ENCODE measurements at regions not wholly inside any gene's neighbourhood (a gene's known extent, or its start where the extent isn't known, plus 50 kb on each side); places are given as distances from the start of the nearest gene placed in this dataset.

DNA sequence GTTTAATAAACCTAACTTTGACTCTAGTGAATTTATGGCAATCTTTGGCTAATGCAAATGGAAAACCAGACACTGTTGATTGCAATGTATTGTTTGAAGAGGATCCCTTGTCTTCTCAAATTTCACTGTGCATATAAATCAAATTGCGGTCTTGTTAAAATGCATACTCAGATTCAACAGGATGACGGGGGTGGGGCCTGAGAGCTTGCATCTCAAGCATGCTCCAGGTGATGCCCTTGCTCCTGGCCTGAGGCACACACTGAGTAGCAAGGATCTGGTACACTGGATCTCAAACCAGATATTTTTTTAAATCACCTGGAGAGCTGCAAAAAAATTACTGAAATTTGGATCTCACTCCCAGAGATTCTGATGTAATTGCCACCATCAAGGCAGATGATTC lies 463.7 kb downstream of the DNAH5 start:
- TF ChIP-seq, protein P1, sequence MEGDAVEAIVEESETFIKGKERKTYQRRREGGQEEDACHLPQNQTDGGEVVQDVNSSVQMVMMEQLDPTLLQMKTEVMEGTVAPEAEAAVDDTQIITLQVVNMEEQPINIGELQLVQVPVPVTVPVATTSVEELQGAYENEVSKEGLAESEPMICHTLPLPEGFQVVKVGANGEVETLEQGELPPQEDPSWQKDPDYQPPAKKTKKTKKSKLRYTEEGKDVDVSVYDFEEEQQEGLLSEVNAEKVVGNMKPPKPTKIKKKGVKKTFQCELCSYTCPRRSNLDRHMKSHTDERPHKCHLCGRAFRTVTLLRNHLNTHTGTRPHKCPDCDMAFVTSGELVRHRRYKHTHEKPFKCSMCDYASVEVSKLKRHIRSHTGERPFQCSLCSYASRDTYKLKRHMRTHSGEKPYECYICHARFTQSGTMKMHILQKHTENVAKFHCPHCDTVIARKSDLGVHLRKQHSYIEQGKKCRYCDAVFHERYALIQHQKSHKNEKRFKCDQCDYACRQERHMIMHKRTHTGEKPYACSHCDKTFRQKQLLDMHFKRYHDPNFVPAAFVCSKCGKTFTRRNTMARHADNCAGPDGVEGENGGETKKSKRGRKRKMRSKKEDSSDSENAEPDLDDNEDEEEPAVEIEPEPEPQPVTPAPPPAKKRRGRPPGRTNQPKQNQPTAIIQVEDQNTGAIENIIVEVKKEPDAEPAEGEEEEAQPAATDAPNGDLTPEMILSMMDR (IDR thresholded peaks at IDR 0.05) = no peak
- TF ChIP-seq EZH2phosphoT487 (IDR thresholded peaks at IDR 0.05) (no peak), EZH2 (IDR thresholded peaks at IDR 0.05) (no peak)
